ENCODE measurements at regions not wholly inside any gene's neighbourhood (a gene's known extent, or its start where the extent isn't known, plus 50 kb on each side); places are given as distances from the start of the nearest gene placed in this dataset.
"Not testable (repeated sequence)": the region's sequence is repeated elsewhere in the genome, so short reads cannot be mapped to it uniquely, and the experiment has no call there.

- H3K36me3 Mint-ChIP-seq, result no peaks in the 10 kb centered on the region
- no peak for DNase-seq
- H3K27me3 Mint-ChIP-seq, result no peaks in the 10 kb centered on the region
- no peak overlapping the region for H3K27ac Mint-ChIP-seq
- no peak overlapping the region for H3K4me3 Mint-ChIP-seq
- peaks cover 10% of the 10 kb centered on the region for H3K4me1 Mint-ChIP-seq
- H3K9me3 Mint-ChIP-seq, result no peaks in the 10 kb centered on the region
Measured at GRCh38 chr5:152092580-152092979, 167.9 kb upstream of the GLRA1 start.

GRCh38 chr5:152089644-152090043 lies 165.0 kb upstream of the GLRA1 start:
- no peak overlapping the region for H3K4me3 Mint-ChIP-seq
- H3K36me3 Mint-ChIP-seq, result no peaks in the 10 kb centered on the region
- DNase-seq, result no peak
- no peak overlapping the region for H3K27ac Mint-ChIP-seq
- peaks cover 4% of the 10 kb centered on the region for H3K4me1 Mint-ChIP-seq
- H3K27me3 Mint-ChIP-seq, result no peaks in the 10 kb centered on the region
- H3K9me3 Mint-ChIP-seq, result no peaks in the 10 kb centered on the region

GRCh38 chr5:152086668-152087067 lies 162.0 kb upstream of the GLRA1 start:
- no peaks in the 10 kb centered on the region for H3K27me3 Mint-ChIP-seq
- H3K27ac Mint-ChIP-seq, result no peak overlapping the region
- no peak for DNase-seq
- no peak overlapping the region for H3K4me3 Mint-ChIP-seq
- H3K36me3 Mint-ChIP-seq, result no peaks in the 10 kb centered on the region
- H3K9me3 Mint-ChIP-seq, result no peaks in the 10 kb centered on the region
- H3K4me1 Mint-ChIP-seq, result peaks cover 3% of the 10 kb centered on the region

- no peaks in the 10 kb centered on the region for H3K36me3 Mint-ChIP-seq
- DNase-seq, result no peak
- no peaks in the 10 kb centered on the region for H3K9me3 Mint-ChIP-seq
- no peaks in the 10 kb centered on the region for H3K27me3 Mint-ChIP-seq
- no peak overlapping the region for H3K27ac Mint-ChIP-seq
- H3K4me1 Mint-ChIP-seq, result no peaks in the 10 kb centered on the region
- H3K4me3 Mint-ChIP-seq, result no peak overlapping the region
Measured at GRCh38 chr5:152084476-152084875, 159.8 kb upstream of the GLRA1 start.

- no peak for DNase-seq
- H3K9me3 Mint-ChIP-seq, result no peaks in the 10 kb centered on the region
- no peaks in the 10 kb centered on the region for H3K36me3 Mint-ChIP-seq
- no peak overlapping the region for H3K4me3 Mint-ChIP-seq
- no peaks in the 10 kb centered on the region for H3K4me1 Mint-ChIP-seq
- H3K27me3 Mint-ChIP-seq, result no peaks in the 10 kb centered on the region
- no peak overlapping the region for H3K27ac Mint-ChIP-seq
Measured at GRCh38 chr5:152083231-152083630, 158.6 kb upstream of the GLRA1 start.

GRCh38 chr5:152072091-152072490 lies 147.4 kb upstream of the GLRA1 start:
- Mint-ChIP-seq H3K27me3 (no peaks in the 10 kb centered on the region), H3K4me3 (no peak overlapping the region), H3K27ac (no peak overlapping the region), H3K9me3 (no peaks in the 10 kb centered on the region), H3K4me1 (no peaks in the 10 kb centered on the region), H3K36me3 (no peaks in the 10 kb centered on the region)
- no peak for DNase-seq

- no peaks in the 10 kb centered on the region for H3K27me3 Mint-ChIP-seq
- no peak overlapping the region for H3K4me3 Mint-ChIP-seq
- H3K27ac Mint-ChIP-seq, result no peak overlapping the region
Measured at GRCh38 chr5:152070591-152070990, 145.9 kb upstream of the GLRA1 start.

GRCh38 chr5:152066784-152067183 lies 142.1 kb upstream of the GLRA1 start:
- H3K4me3 Mint-ChIP-seq, result no peak overlapping the region
- DNase-seq, result no peak
- H3K4me1 Mint-ChIP-seq, result no peaks in the 10 kb centered on the region
- no peaks in the 10 kb centered on the region for H3K9me3 Mint-ChIP-seq
- no peak overlapping the region for H3K27ac Mint-ChIP-seq
- no peaks in the 10 kb centered on the region for H3K36me3 Mint-ChIP-seq
- H3K27me3 Mint-ChIP-seq, result no peaks in the 10 kb centered on the region

More at GRCh38 chr5:152070591-152070990, 145.9 kb upstream of the GLRA1 start:
- Mint-ChIP-seq H3K4me1 (no peaks in the 10 kb centered on the region), H3K9me3 (no peaks in the 10 kb centered on the region), H3K36me3 (no peaks in the 10 kb centered on the region)
- DNase-seq, result no peak

- Mint-ChIP-seq H3K27me3 (no peaks in the 10 kb centered on the region), H3K27ac (no peak overlapping the region), H3K4me1 (peaks cover 2% of the 10 kb centered on the region), H3K4me3 (no peak overlapping the region), H3K9me3 (peaks cover 2% of the 10 kb centered on the region), H3K36me3 (no peaks in the 10 kb centered on the region)
- no peak for DNase-seq
Measured at GRCh38 chr5:152063004-152063403, 138.4 kb upstream of the GLRA1 start.

GRCh38 chr5:152061095-152061494 lies 136.4 kb upstream of the GLRA1 start:
- H3K36me3 Mint-ChIP-seq, result no peaks in the 10 kb centered on the region
- H3K27me3 Mint-ChIP-seq, result no peaks in the 10 kb centered on the region
- no peak for DNase-seq
- H3K9me3 Mint-ChIP-seq, result peaks cover 2% of the 10 kb centered on the region
- no peak overlapping the region for H3K27ac Mint-ChIP-seq
- no peak overlapping the region for H3K4me3 Mint-ChIP-seq
- H3K4me1 Mint-ChIP-seq, result peaks cover 2% of the 10 kb centered on the region

- no peak overlapping the region for H3K4me3 Mint-ChIP-seq
- no peak overlapping the region for H3K27ac Mint-ChIP-seq
- peaks cover 2% of the 10 kb centered on the region for H3K4me1 Mint-ChIP-seq
- no peaks in the 10 kb centered on the region for H3K27me3 Mint-ChIP-seq
- H3K36me3 Mint-ChIP-seq, result no peaks in the 10 kb centered on the region
- peaks cover 2% of the 10 kb centered on the region for H3K9me3 Mint-ChIP-seq
- DNase-seq, result no peak
Measured at GRCh38 chr5:152058267-152058666, 133.6 kb upstream of the GLRA1 start.

- H3K27ac Mint-ChIP-seq, result no peak overlapping the region
- H3K4me3 Mint-ChIP-seq, result no peak overlapping the region
- peaks cover 8% of the 10 kb centered on the region for H3K9me3 Mint-ChIP-seq
- H3K4me1 Mint-ChIP-seq, result peaks cover 2% of the 10 kb centered on the region
- no peaks in the 10 kb centered on the region for H3K27me3 Mint-ChIP-seq
- peaks cover 4% of the 10 kb centered on the region for H3K36me3 Mint-ChIP-seq
- no peak for DNase-seq
Measured at GRCh38 chr5:152056931-152057330, 132.3 kb upstream of the GLRA1 start.

- DNase-seq, result no peak
- H3K4me3 Mint-ChIP-seq, result no peak overlapping the region
- no peak overlapping the region for H3K27ac Mint-ChIP-seq
- no peaks in the 10 kb centered on the region for H3K4me1 Mint-ChIP-seq
- peaks cover 7% of the 10 kb centered on the region for H3K36me3 Mint-ChIP-seq
- peaks cover 30% of the 10 kb centered on the region for H3K9me3 Mint-ChIP-seq
- H3K27me3 Mint-ChIP-seq, result no peaks in the 10 kb centered on the region
Measured at GRCh38 chr5:152052470-152052869, 127.8 kb upstream of the GLRA1 start.

- Mint-ChIP-seq H3K27me3 (no peaks in the 10 kb centered on the region), H3K36me3 (peaks cover 8% of the 10 kb centered on the region), H3K27ac (no peak overlapping the region), H3K9me3 (peaks cover 31% of the 10 kb centered on the region), H3K4me1 (no peaks in the 10 kb centered on the region), H3K4me3 (no peak overlapping the region)
- DNase-seq, result no peak
Measured at GRCh38 chr5:152051499-152052454, 127.1 kb upstream of the GLRA1 start.

- H3K27ac Mint-ChIP-seq, result no peak overlapping the region
- peaks cover 26% of the 10 kb centered on the region for H3K9me3 Mint-ChIP-seq
- no peak overlapping the region for H3K4me3 Mint-ChIP-seq
- no peaks in the 10 kb centered on the region for H3K4me1 Mint-ChIP-seq
- H3K27me3 Mint-ChIP-seq, result no peaks in the 10 kb centered on the region
- DNase-seq, result no peak
- peaks cover 3% of the 10 kb centered on the region for H3K36me3 Mint-ChIP-seq
Measured at GRCh38 chr5:152046361-152046760, 121.7 kb upstream of the GLRA1 start.

GRCh38 chr5:152038856-152039255 lies 114.2 kb upstream of the GLRA1 start:
- H3K27me3 Mint-ChIP-seq, H3K36me3 Mint-ChIP-seq, DNase-seq, H3K27ac Mint-ChIP-seq, H3K4me3 Mint-ChIP-seq, H3K4me1 Mint-ChIP-seq, H3K9me3 Mint-ChIP-seq: not testable (repeated sequence)

All from activated naive CD8-positive, alpha-beta T cell treated with anti-CD3 and anti-CD28 coated beads for 36 hours (primary cell).